ENCODE measurements at regions not wholly inside any gene's neighbourhood (a gene's known extent, or its start where the extent isn't known, plus 50 kb on each side); places are given as distances from the start of the nearest gene placed in this dataset.

GRCh38 chr2:5132281-5132680 is 559.9 kb upstream of the SOX11 start:
- no peaks in the 10 kb centered on the region for H3K27me3 Mint-ChIP-seq
- intact Hi-C loops (cut with DNase I, micrococcal nuclease): no loop called here
- no peak for TF ChIP-seq CTCF (IDR thresholded peaks at IDR 0.05)
- Histone ChIP-seq H3K9me3 (ENCODE audit: control insufficient read depth in 1 of 2, insufficient read depth in 1 of 2, low read length in 2 of 2) (peaks cover 0 to 21% of the 10 kb centered on the region in 2 experiments), H3K27ac (ENCODE audit: low read depth in 1 of 2, low read length in 2 of 2) (no peak overlapping the region), H3K27me3 (ENCODE audit: control insufficient read depth in 1 of 2, insufficient read depth in 2 of 2, low read length in 2 of 2) (no peaks in the 10 kb centered on the region), H3K36me3 (ENCODE audit: insufficient read depth, low read length) (no peaks in the 10 kb centered on the region), H3K4me3 (ENCODE audit: low read length) (no peak overlapping the region), H3K4me1 (ENCODE audit: insufficient read depth, low read length) (no peaks in the 10 kb centered on the region)
- H3K9me3 Mint-ChIP-seq: peaks cover 16% of the 10 kb centered on the region
- no peak overlapping the region for H3K4me3 Mint-ChIP-seq
- no peaks in the 10 kb centered on the region for H3K36me3 Mint-ChIP-seq (ENCODE audit: low read depth)
- H3K27ac Mint-ChIP-seq: no peak overlapping the region
- H3K4me1 Mint-ChIP-seq (ENCODE audit: low read depth): no peaks in the 10 kb centered on the region
- ChIA-PET POLR2A (no interaction called here), CTCF (no interaction called here)
- no peak for ATAC-seq (ENCODE audit: poor library complexity)
- no peak for DNase-seq

DNA sequence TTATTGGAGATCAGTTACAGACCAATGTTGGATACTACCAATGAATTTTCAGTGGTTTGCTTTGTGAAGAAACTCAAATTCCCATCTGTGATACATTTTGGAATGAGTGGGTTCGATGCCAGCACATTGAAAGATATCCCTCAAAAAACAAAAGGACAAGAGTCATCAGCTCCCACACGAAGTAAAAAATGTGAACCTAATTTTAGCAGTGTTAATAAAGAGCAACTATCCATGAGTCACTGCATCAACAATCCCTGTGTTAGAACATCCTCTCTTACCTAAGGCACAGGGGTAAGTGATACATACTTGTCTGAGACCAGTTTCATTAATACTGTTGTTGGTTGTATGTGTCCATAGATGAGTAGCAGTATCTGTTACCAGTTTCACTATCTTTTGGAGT is 551.8 kb upstream of the SOX11 start:
- Mint-ChIP-seq H3K36me3 (ENCODE audit: low read depth) (no peaks in the 10 kb centered on the region), H3K27me3 (no peaks in the 10 kb centered on the region), H3K27ac (no peak overlapping the region), H3K9me3 (peaks cover 8% of the 10 kb centered on the region), H3K4me1 (ENCODE audit: low read depth) (no peaks in the 10 kb centered on the region), H3K4me3 (no peak overlapping the region)
- TF ChIP-seq CTCF (IDR thresholded peaks at IDR 0.05): no peak
- ATAC-seq (ENCODE audit: poor library complexity): no peak
- Histone ChIP-seq H3K4me1 (ENCODE audit: insufficient read depth, low read length) (no peaks in the 10 kb centered on the region), H3K9me3 (ENCODE audit: control insufficient read depth in 1 of 2, insufficient read depth in 1 of 2, low read length in 2 of 2) (peaks cover 0 to 11% of the 10 kb centered on the region in 2 experiments), H3K4me3 (ENCODE audit: low read length) (no peak overlapping the region), H3K27me3 (ENCODE audit: control insufficient read depth in 1 of 2, insufficient read depth in 2 of 2, low read length in 2 of 2) (no peaks in the 10 kb centered on the region), H3K27ac (ENCODE audit: low read depth in 1 of 2, low read length in 2 of 2) (no peak overlapping the region), H3K36me3 (ENCODE audit: insufficient read depth, low read length) (no peaks in the 10 kb centered on the region)
- CTCF ChIA-PET: no interaction called here
- intact Hi-C loops (cut with DNase I, micrococcal nuclease): no loop called here
- DNase-seq: no peak
- POLR2A ChIA-PET: no interaction called here

GRCh38 chr2:5144159-5144558 is 548.0 kb upstream of the SOX11 start:
- Histone ChIP-seq H3K36me3 (ENCODE audit: insufficient read depth, low read length) (no peaks in the 10 kb centered on the region), H3K27me3 (ENCODE audit: control insufficient read depth in 1 of 2, insufficient read depth in 2 of 2, low read length in 2 of 2) (no peaks in the 10 kb centered on the region), H3K4me3 (ENCODE audit: low read length) (no peak overlapping the region), H3K9me3 (ENCODE audit: control insufficient read depth in 1 of 2, insufficient read depth in 1 of 2, low read length in 2 of 2) (peaks cover 0 to 21% of the 10 kb centered on the region in 2 experiments), H3K27ac (ENCODE audit: low read depth in 1 of 2, low read length in 2 of 2) (no peak overlapping the region), H3K4me1 (ENCODE audit: insufficient read depth, low read length) (no peaks in the 10 kb centered on the region)
- H3K36me3 Mint-ChIP-seq (ENCODE audit: low read depth): no peaks in the 10 kb centered on the region
- ChIA-PET POLR2A (no interaction called here), CTCF (no interaction called here)
- TF ChIP-seq CTCF (IDR thresholded peaks at IDR 0.05): no peak
- DNase-seq: no peak
- no peaks in the 10 kb centered on the region for H3K4me1 Mint-ChIP-seq (ENCODE audit: low read depth)
- intact Hi-C loops (cut with DNase I, micrococcal nuclease): no loop called here
- H3K9me3 Mint-ChIP-seq: peaks cover 10% of the 10 kb centered on the region
- no peaks in the 10 kb centered on the region for H3K27me3 Mint-ChIP-seq
- H3K27ac Mint-ChIP-seq: no peak overlapping the region
- no peak overlapping the region for H3K4me3 Mint-ChIP-seq
- ATAC-seq (ENCODE audit: poor library complexity): no peak

Data from CD4-positive, alpha-beta T cell (primary cell).